Gastrocnemius medialis (tissue), 4 donors: ENCODE measurements at regions not wholly inside any gene's neighbourhood (a gene's known extent, or its start where the extent isn't known, plus 50 kb on each side); places are given as distances from the start of the nearest gene placed in this dataset.
"Not testable (repeated sequence)": the region's sequence is repeated elsewhere in the genome, so short reads cannot be mapped to it uniquely, and the experiment has no call there.

ENCODE experiments used
- ATAC-seq, 2 donors: fragments of 150-250 bp; one replicate each; pipeline ENCODE4 v1.9.1; 2016
- DNase-seq, 2 donors: peaks; one replicate each; pipeline ENCODE4 v3.0.0-alpha.2; 2019
- H3K27ac ChIP-seq, 4 donors: fragments of 200-600 bp; sonication (generic); 1 replicate in 1 of 4; 2 replicates in 3 of 4; pipeline ENCODE4 v1.5.1; 2016 to 2018; ENCODE audit warnings: mild to moderate bottlenecking in 2 of 4, moderate library complexity in 1 of 4
- H3K27me3 ChIP-seq, 3 donors: fragments of 200-600 bp; sonication (generic) in 2 of 3; 1 replicate in 1 of 3; 2 replicates in 2 of 3; pipeline versions ENCODE4 v1.5.1 to v1.6.0; 2016 to 2019; ENCODE audit warnings: mild to moderate bottlenecking in 1 of 3, moderate library complexity in 1 of 3
- H3K36me3 ChIP-seq, 2 donors: fragments of 200-600 bp; sonication (generic) in 1 of 2; one replicate each; pipeline ENCODE4 v1.5.1; 2017 to 2018
- H3K4me1 ChIP-seq, 2 donors: fragments of 200-600 bp; sonication (generic) in 1 of 2; one replicate each; pipeline ENCODE4 v1.5.1; 2016 to 2017; ENCODE audit warnings: mild to moderate bottlenecking in 2 of 2
- H3K4me3 ChIP-seq, 4 donors: fragments of 200-600 bp; sonication (generic) in 3 of 4; 1 replicate in 1 of 4; 2 replicates in 3 of 4; pipeline ENCODE4 v1.5.1; 2016 to 2019; ENCODE audit warnings: mild to moderate bottlenecking in 2 of 4
- H3K9me3 ChIP-seq, 3 donors: fragments of 200-600 bp; sonication (generic) in 2 of 3; 1 replicate in 1 of 3; 2 replicates in 2 of 3; pipeline ENCODE4 v1.5.1; 2016 to 2019
- CTCF ChIP-seq, 5 experiments: fragments of 450-650 bp in 3 of 5; fragments of 200-600 bp in 2 of 5; sonication (generic) in 2 of 5; IDR thresholded peaks in 4 of 5; conservative IDR thresholded peaks in 1 of 5; 1 replicate in 4 of 5; 2 replicates in 1 of 5; pipeline ENCODE4 v1.5.1; 2016 to 2019; ENCODE audit warnings: antibody characterized with exemption in 5 of 5, mild to moderate bottlenecking in 3 of 5, moderate library complexity in 3 of 5
- POLR2A ChIP-seq, 2 donors: fragments of 450-650 bp; IDR thresholded peaks; one replicate each; pipeline ENCODE4 v1.6.1; 2017; ENCODE audit warnings: antibody characterized with exemption in 2 of 2, mild to moderate bottlenecking in 2 of 2, moderate library complexity in 2 of 2
- in situ Hi-C, 4 donors: fragments of 200-750 bp; cut with MboI; loops; one replicate each; pipeline versions ENCODE4 v1.15.0 to v1.8.0; 2017; ENCODE audit warnings: low sequenced_read_pairs in 4 of 4
- intact Hi-C: fragments of 100-400 bp; cut with DNase I; formaldehyde crosslinking; loops from one replicate; pipeline ENCODE4 v1.15.1; 2023; ENCODE audit warnings: low total_unique reads

GRCh38 chr1:60918867-60919266 is 163.5 kb upstream of the NFIA start:
- H3K9me3 ChIP-seq: no peaks in the 10 kb centered on the region
- peaks cover 9 to 20% of the 10 kb centered on the region in 2 donors for H3K4me1 ChIP-seq
- ATAC-seq (no peak), DNase-seq (no peak)
- in situ Hi-C loops (no loop called here), intact Hi-C loops (no loop called here)
- H3K27ac ChIP-seq: no peak overlapping the region
- no peaks in the 10 kb centered on the region for H3K36me3 ChIP-seq
- no peak overlapping the region for H3K4me3 ChIP-seq
- TF ChIP-seq CTCF (IDR thresholded peaks at IDR 0.05 in 4 of 5, conservative IDR thresholded peaks at IDR 0.05 in 1 of 5): no peak
- no peak for TF ChIP-seq POLR2A (IDR thresholded peaks at IDR 0.05)
- no peaks in the 10 kb centered on the region for H3K27me3 ChIP-seq

- Histone ChIP-seq H3K4me1 (peaks cover 7 to 8% of the 10 kb centered on the region in 2 donors), H3K9me3 (no peaks in the 10 kb centered on the region), H3K27me3 (no peaks in the 10 kb centered on the region), H3K4me3 (no peak overlapping the region), H3K27ac (no peak overlapping the region), H3K36me3 (no peaks in the 10 kb centered on the region)
- intact Hi-C loops: no loop called here
- no peak for DNase-seq
- no peak for ATAC-seq
- in situ Hi-C loops: no loop called here
- TF ChIP-seq POLR2A (IDR thresholded peaks at IDR 0.05): no peak
- TF ChIP-seq CTCF (IDR thresholded peaks at IDR 0.05 in 4 of 5, conservative IDR thresholded peaks at IDR 0.05 in 1 of 5): no peak
Measured at GRCh38 chr1:60916906-60917305, 165.5 kb upstream of the NFIA start.

GRCh38 chr1:60916199-60916598 is 166.2 kb upstream of the NFIA start:
- Histone ChIP-seq H3K4me3 (no peak overlapping the region), H3K4me1 (peaks cover 12 to 14% of the 10 kb centered on the region in 2 donors), H3K9me3 (no peaks in the 10 kb centered on the region), H3K27ac (no peak overlapping the region), H3K27me3 (no peaks in the 10 kb centered on the region), H3K36me3 (no peaks in the 10 kb centered on the region)
- ATAC-seq (no peak), DNase-seq (no peak)
- TF ChIP-seq POLR2A (IDR thresholded peaks at IDR 0.05): no peak
- no peak for TF ChIP-seq CTCF (IDR thresholded peaks at IDR 0.05 in 4 of 5, conservative IDR thresholded peaks at IDR 0.05 in 1 of 5)
- intact Hi-C loops (no loop called here), in situ Hi-C loops (no loop called here)

GRCh38 chr1:60915441-60915840 is 166.9 kb upstream of the NFIA start:
- TF ChIP-seq POLR2A (IDR thresholded peaks at IDR 0.05) (no peak), CTCF (IDR thresholded peaks at IDR 0.05 in 4 of 5, conservative IDR thresholded peaks at IDR 0.05 in 1 of 5) (no peak)
- H3K4me1 ChIP-seq: peaks cover 12 to 14% of the 10 kb centered on the region in 2 donors
- in situ Hi-C loops (no loop called here), intact Hi-C loops (no loop called here)
- ATAC-seq: no peak
- H3K4me3 ChIP-seq: no peak overlapping the region
- H3K27ac ChIP-seq: no peak overlapping the region
- no peak for DNase-seq
- H3K27me3 ChIP-seq: no peaks in the 10 kb centered on the region
- H3K36me3 ChIP-seq: no peaks in the 10 kb centered on the region
- H3K9me3 ChIP-seq: no peaks in the 10 kb centered on the region

GRCh38 chr1:60914982-60915381 is 167.4 kb upstream of the NFIA start:
- H3K4me1 ChIP-seq: peaks cover 12 to 14% of the 10 kb centered on the region in 2 donors
- no peak overlapping the region for H3K27ac ChIP-seq
- no peaks in the 10 kb centered on the region for H3K36me3 ChIP-seq
- DNase-seq (no peak), ATAC-seq (no peak)
- intact Hi-C loops (no loop called here), in situ Hi-C loops (no loop called here)
- no peaks in the 10 kb centered on the region for H3K9me3 ChIP-seq
- TF ChIP-seq POLR2A (IDR thresholded peaks at IDR 0.05) (no peak), CTCF (IDR thresholded peaks at IDR 0.05 in 4 of 5, conservative IDR thresholded peaks at IDR 0.05 in 1 of 5) (no peak)
- H3K4me3 ChIP-seq: no peak overlapping the region
- H3K27me3 ChIP-seq: no peaks in the 10 kb centered on the region

- H3K4me3 ChIP-seq, DNase-seq, ATAC-seq, H3K27ac ChIP-seq, intact Hi-C loops, H3K9me3 ChIP-seq, H3K27me3 ChIP-seq, in situ Hi-C loops, H3K36me3 ChIP-seq: not testable (repeated sequence)
- H3K4me1 ChIP-seq: peaks cover 12 to 14% of the 10 kb centered on the region in 2 donors
Measured at GRCh38 chr1:60913708-60914107, 168.7 kb upstream of the NFIA start.
